B cell (primary cell): ENCODE measurements at regions not wholly inside any gene's neighbourhood (a gene's known extent, or its start where the extent isn't known, plus 50 kb on each side); places are given as distances from the start of the nearest gene placed in this dataset.

Experiments used
- ATAC-seq: fragments of 200-7000 bp; cut with Tn5 transposase; one replicate; pipeline ENCODE4 v1.10.0; 2021; ENCODE audit warnings: low read depth, mild to moderate bottlenecking, moderate number of reproducible peaks, moderate library complexity
- CTCF ChIA-PET: fragments of 350-600 bp; sonication (Branson Sonifier 250); formaldehyde crosslinking; loops from one replicate; lab custom pipeline; 2021; ENCODE audit warnings: antibody characterized with exemption, inconsistent platforms; lab: Charles Lee
- POLR2A ChIA-PET: fragments of 350-600 bp; sonication (Branson Sonifier 250); formaldehyde crosslinking; loops from one replicate; lab custom pipeline; 2021; ENCODE audit warnings: antibody characterized with exemption; lab: Charles Lee
- DNase-seq: peaks from one replicate; pipeline ENCODE4 v3.0.0; 2013
- H2AFZ ChIP-seq: 2 replicates; pipeline ENCODE4 v1.6.1; 2012; ENCODE audit warnings: mild to moderate bottlenecking, low read depth, low read length; ENCODE audit not compliant: insufficient read depth, poor library complexity, severe bottlenecking
- H3K27ac ChIP-seq, 2 donors: 1 replicate in 1 of 2; 2 replicates in 1 of 2; pipeline ENCODE4 v1.5.1; 2012 to 2013; ENCODE audit warnings: low read length in 2 of 2, mild to moderate bottlenecking in 2 of 2, moderate library complexity in 1 of 2
- H3K27me3 ChIP-seq, 4 experiments: fragments of 200-600 bp in 1 of 4; sonication (generic) in 1 of 4; replicated peaks in 1 of 4; 1 replicate in 2 of 4; 2 replicates in 2 of 4; pipeline versions ENCODE4 v1.6.1 to v1.7.0; 2013 to 2016; ENCODE audit warnings: low read length in 3 of 4, mild to moderate bottlenecking in 2 of 4, mixed read lengths in 1 of 4, moderate library complexity in 1 of 4; ENCODE audit not compliant: insufficient read depth in 4 of 4, control insufficient read depth in 3 of 4; ENCODE audit errors: control extremely low read depth in 1 of 4
- H3K36me3 ChIP-seq, 2 experiments: replicated peaks in 1 of 2; 1 replicate in 1 of 2; 2 replicates in 1 of 2; pipeline versions ENCODE4 v1.6.1 to v1.7.1; 2013; ENCODE audit warnings: low read length in 1 of 2; ENCODE audit not compliant: insufficient read depth in 2 of 2, control insufficient read depth in 1 of 2; ENCODE audit errors: control extremely low read depth in 1 of 2, extremely low read depth in 1 of 2
- H3K4me1 ChIP-seq, 2 donors: fragments of 200-600 bp in 1 of 2; sonication (generic) in 1 of 2; 1 replicate in 1 of 2; 2 replicates in 1 of 2; pipeline versions ENCODE4 v1.5.1 to v1.6.1; 2013 to 2017; ENCODE audit warnings: low read length in 2 of 2; ENCODE audit not compliant: control insufficient read depth in 2 of 2, insufficient read depth in 2 of 2
- H3K4me2 ChIP-seq: replicated peaks from 2 replicates; pipeline ENCODE3; 2012; ENCODE audit warnings: mild to moderate bottlenecking, low read depth, low read length; ENCODE audit not compliant: poor library complexity, severe bottlenecking
- H3K4me3 ChIP-seq, 5 experiments: fragments of 200-600 bp in 1 of 5; sonication (generic) in 1 of 5; 1 replicate in 3 of 5; 2 replicates in 2 of 5; pipeline versions ENCODE4 v1.5.1 to v1.7.0; 2011 to 2016; ENCODE audit warnings: low read length in 4 of 5, mild to moderate bottlenecking in 4 of 5, low read depth in 2 of 5, control low read depth in 1 of 5, moderate library complexity in 1 of 5; ENCODE audit not compliant: insufficient read depth in 1 of 5; ENCODE audit errors: control extremely low read depth in 1 of 5, extremely low read depth in 1 of 5
- H3K79me2 ChIP-seq: fragments of 200-600 bp; sonication (generic); one replicate; pipeline ENCODE4 v1.6.0; 2016; ENCODE audit warnings: low read length; ENCODE audit not compliant: control insufficient read depth, insufficient read depth
- H3K9ac ChIP-seq: fragments of 200-600 bp; sonication (generic); 2 replicates; pipeline ENCODE4 v1.6.1; 2017; ENCODE audit warnings: mild to moderate bottlenecking, low read length, moderate library complexity
- H3K9me3 ChIP-seq, 3 donors: one replicate each; pipeline versions ENCODE4 v1.6.1 to v1.7.1; 2013; ENCODE audit warnings: low read length in 2 of 3; ENCODE audit not compliant: control insufficient read depth in 2 of 3, insufficient read depth in 1 of 3; ENCODE audit errors: control extremely low read depth in 1 of 3
- H4K20me1 ChIP-seq: 2 replicates; pipeline ENCODE4 v1.6.0; 2012; ENCODE audit warnings: mild to moderate bottlenecking, low read length; ENCODE audit not compliant: insufficient read depth, control insufficient read depth, poor library complexity, severe bottlenecking
- H3K27ac Mint-ChIP-seq: one replicate; pipeline ENCODE4 v1.8.0; 2021; ENCODE audit warnings: mixed read lengths
- H3K27me3 Mint-ChIP-seq: one replicate; pipeline ENCODE4 v1.8.0; 2021; ENCODE audit warnings: mixed read lengths
- H3K4me1 Mint-ChIP-seq: one replicate; pipeline ENCODE4 v1.8.0; 2021; ENCODE audit warnings: mixed read lengths
- H3K4me3 Mint-ChIP-seq: one replicate; pipeline ENCODE4 v1.8.0; 2021; ENCODE audit warnings: mixed read lengths
- H3K9me3 Mint-ChIP-seq: one replicate; pipeline ENCODE4 v1.8.0; 2022; ENCODE audit warnings: mixed read lengths; ENCODE audit not compliant: insufficient read depth
- CTCF ChIP-seq: fragments of 200-600 bp; IDR thresholded peaks from one replicate; pipeline ENCODE4 v1.8.0; 2022; ENCODE audit warnings: antibody characterized with exemption, mild to moderate bottlenecking
- EZH2 ChIP-seq: IDR thresholded peaks from 2 replicates; pipeline ENCODE4 v1.6.1; 2012; ENCODE audit warnings: borderline replicate concordance, low read depth, mild to moderate bottlenecking, moderate library complexity, low read length; ENCODE audit not compliant: insufficient read depth, poor library complexity, severe bottlenecking
- WGBS: methylation state at CpG from one replicate; pipeline ENCODE4 v1.1.5; 2013; ENCODE audit warnings: missing lambda C conversion rate; ENCODE audit not compliant: insufficient coverage; 5-methylcytosine and 5-hydroxymethylcytosine counted together
- intact Hi-C: fragments of 100-400 bp; cut with micrococcal nuclease; formaldehyde crosslinking; loops from one replicate; pipeline ENCODE4 v1.10.0; 2022

GRCh38 chr2:128876986-128877983 lies 558.6 kb upstream of the HS6ST1 start:
- H3K9ac ChIP-seq = no peak overlapping the region
- CTCF ChIA-PET = no interaction called here
- H3K4me3 ChIP-seq = no peak overlapping the region
- no CpG with 5 or more reads among the region's 6 CpGs for WGBS
- Mint-ChIP-seq H3K9me3 (no peaks in the 10 kb centered on the region), H3K4me1 (no peaks in the 10 kb centered on the region), H3K27ac (no peak overlapping the region), H3K27me3 (peaks cover 8% of the 10 kb centered on the region), H3K4me3 (no peak overlapping the region)
- POLR2A ChIA-PET = no interaction called here
- H3K36me3 ChIP-seq = no peaks in the 10 kb centered on the region
- DNase-seq (no peak), ATAC-seq (no peak)
- H3K27me3 ChIP-seq = peaks cover 0 to 4% (median 0%) of the 10 kb centered on the region in 4 experiments
- intact Hi-C loops = no loop called here
- H3K4me2 ChIP-seq = no peak overlapping the region
- no peaks in the 10 kb centered on the region for H3K4me1 ChIP-seq
- H3K9me3 ChIP-seq = peaks cover 0 to 3% (median 0%) of the 10 kb centered on the region in 3 donors
- TF ChIP-seq CTCF (no peak), EZH2 (no peak)
- no peaks in the 10 kb centered on the region for H3K79me2 ChIP-seq
- no peaks in the 10 kb centered on the region for H4K20me1 ChIP-seq
- H2AFZ ChIP-seq = no peak overlapping the region
- H3K27ac ChIP-seq = no peak overlapping the region

- peaks cover 8% of the 10 kb centered on the region for H3K27me3 Mint-ChIP-seq
- no peaks in the 10 kb centered on the region for H3K4me1 Mint-ChIP-seq
- no peak overlapping the region for H3K4me3 Mint-ChIP-seq
- no peak overlapping the region for H3K27ac ChIP-seq
- H3K27me3 ChIP-seq = peaks cover 0 to 4% (median 0%) of the 10 kb centered on the region in 4 experiments
- POLR2A ChIA-PET = no interaction called here
- H3K79me2 ChIP-seq = no peaks in the 10 kb centered on the region
- H3K9me3 Mint-ChIP-seq = no peaks in the 10 kb centered on the region
- no peak overlapping the region for H3K4me2 ChIP-seq
- TF ChIP-seq EZH2 (no peak), CTCF (no peak)
- DNase-seq = no peak
- intact Hi-C loops = no loop called here
- no peaks in the 10 kb centered on the region for H3K36me3 ChIP-seq
- WGBS = 92% methylated on average over 3 of the region's 4 CpGs
- H4K20me1 ChIP-seq = no peaks in the 10 kb centered on the region
- no peak overlapping the region for H3K9ac ChIP-seq
- no peak overlapping the region for H2AFZ ChIP-seq
- no peak overlapping the region for H3K4me3 ChIP-seq
- H3K27ac Mint-ChIP-seq = no peak overlapping the region
- CTCF ChIA-PET = no interaction called here
- ATAC-seq = no peak
- peaks cover 0 to 6% (median 0%) of the 10 kb centered on the region in 3 donors for H3K9me3 ChIP-seq
- H3K4me1 ChIP-seq = no peaks in the 10 kb centered on the region
Measured at GRCh38 chr2:128879161-128879560, 560.5 kb upstream of the HS6ST1 start.
